SK-N-MC (cell line): ENCODE measurements at regions not wholly inside any gene's neighbourhood (a gene's known extent, or its start where the extent isn't known, plus 50 kb on each side); places are given as distances from the start of the nearest gene placed in this dataset.
"Not testable (repeated sequence)": the region's sequence is repeated elsewhere in the genome, so short reads cannot be mapped to it uniquely, and the experiment has no call there.

Experiments used
- EZH2 ChIP-seq: fragments of 200-600 bp; sonication (generic); IDR thresholded peaks from one replicate; pipeline ENCODE4 v1.6.1; 2017; ENCODE audit warnings: antibody characterized with exemption
- POLR2AphosphoS5 ChIP-seq: IDR thresholded peaks from 2 replicates; pipeline ENCODE4 v1.6.1; 2012; ENCODE audit warnings: mild to moderate bottlenecking, low read depth, low read length, borderline replicate concordance

DNA sequence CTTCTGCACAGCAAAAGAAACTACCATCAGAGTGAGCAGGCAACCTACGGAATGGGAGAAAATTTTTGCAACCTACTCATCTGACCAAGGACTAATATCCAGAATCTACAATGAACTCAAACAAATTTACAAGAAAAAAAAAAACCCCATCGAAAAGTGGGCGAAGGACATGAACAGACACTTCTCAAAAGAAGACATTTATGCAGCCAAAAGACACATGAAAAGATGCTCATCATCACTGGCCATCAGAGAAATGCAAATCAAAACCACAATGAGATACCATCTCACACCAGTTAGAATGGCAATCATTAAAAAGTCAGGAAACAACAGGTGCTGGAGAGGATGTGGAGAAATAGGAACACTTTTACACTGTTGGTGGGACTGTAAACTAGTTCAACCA, 164.6 kb downstream of the AHSP start:
- not testable (repeated sequence) for TF ChIP-seq POLR2AphosphoS5, EZH2
